NOMO-1 treated with dmso at 0.1 percent for 144 hours (cell line): ENCODE measurements at regions not wholly inside any gene's neighbourhood (a gene's known extent, or its start where the extent isn't known, plus 50 kb on each side); places are given as distances from the start of the nearest gene placed in this dataset.

ENCODE experiments used
- DNase-seq: peaks from one replicate; lab custom pipeline; 2025; ENCODE audit not compliant: unreplicated experiment; lab: John Stamatoyannopoulos, UW

DNA sequence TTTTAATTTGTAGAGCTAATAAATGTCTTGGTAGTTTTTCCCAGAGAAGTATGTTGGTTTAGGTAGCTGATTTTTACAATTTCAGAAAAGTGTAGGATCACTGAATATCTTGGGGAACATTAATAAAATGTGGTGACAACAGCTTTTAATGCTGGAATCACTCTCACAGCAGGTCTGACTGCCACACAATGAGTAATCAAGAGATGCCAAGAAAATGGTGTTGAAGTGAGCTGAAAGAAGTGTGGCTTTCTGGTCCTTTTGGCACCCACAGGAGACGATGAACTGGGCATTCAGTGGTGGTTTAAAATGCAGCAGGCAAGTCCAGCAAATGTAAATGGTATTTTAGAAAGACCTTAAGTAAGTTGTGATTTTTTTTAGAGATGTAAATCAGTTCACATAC lies 175.8 kb downstream of the CBLN2 start:
- DNase-seq, result no peak

DNA sequence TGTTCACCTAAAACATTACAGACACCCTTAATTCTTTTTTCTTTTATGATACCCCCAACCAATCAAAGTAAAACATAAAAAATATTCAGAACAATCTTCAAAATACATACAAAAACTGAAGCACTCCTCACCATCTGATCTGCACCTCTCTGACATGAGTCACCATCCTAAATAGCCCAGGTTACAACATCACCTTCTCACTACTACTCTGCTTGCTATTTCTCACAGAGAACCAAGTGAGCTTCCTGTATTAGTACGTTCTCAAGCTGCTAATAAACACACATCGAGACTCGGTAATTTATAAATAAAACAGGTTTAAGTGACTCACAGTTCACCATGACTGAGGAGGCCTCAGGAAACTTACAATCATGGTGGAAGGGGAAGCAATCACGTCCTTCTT lies 183.5 kb downstream of the CBLN2 start:
- no peak for DNase-seq

- DNase-seq, result no peak
Measured at GRCh38 chr18:72342933-72343332, 201.2 kb downstream of the CBLN2 start.

DNA sequence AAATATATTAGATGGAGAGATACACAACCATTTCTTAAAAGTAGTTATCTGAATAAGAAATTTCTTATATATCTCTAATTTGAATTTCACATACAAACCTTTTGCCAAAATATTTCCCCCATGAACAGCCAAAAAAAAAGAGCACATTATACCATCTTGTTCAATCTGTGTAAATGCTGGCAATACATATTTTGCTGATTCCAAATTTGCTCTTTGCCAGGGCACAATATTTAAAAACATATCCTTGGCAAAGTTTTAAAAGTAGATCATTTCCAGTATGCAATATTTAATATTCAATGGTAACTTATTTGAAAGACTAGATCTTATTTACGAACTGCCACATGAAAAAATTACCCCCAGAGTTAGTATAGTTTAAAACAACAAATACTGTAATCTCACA lies 204.2 kb downstream of the CBLN2 start:
- no peak for DNase-seq

GRCh38 chr18:72336786-72337185 lies 207.4 kb downstream of the CBLN2 start:
- no peak for DNase-seq

DNA sequence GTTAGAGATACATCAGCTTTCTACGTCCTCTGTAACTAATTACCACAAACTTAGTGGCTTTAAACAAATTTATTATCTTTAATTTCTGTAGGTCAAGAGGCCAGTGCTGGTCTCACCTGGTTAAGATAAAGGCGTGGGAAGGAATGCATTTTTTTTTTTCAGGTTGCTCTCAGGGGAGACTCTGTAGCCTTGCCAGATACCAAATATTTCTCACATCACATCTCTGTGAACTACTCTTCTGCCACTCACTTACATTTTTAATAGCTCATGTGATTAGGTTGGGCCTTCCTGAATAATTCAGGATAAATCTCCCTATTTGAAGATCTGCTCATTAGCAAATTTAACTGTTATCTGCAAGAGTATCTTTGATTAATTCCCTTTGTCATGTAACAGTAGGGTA lies 214.6 kb downstream of the CBLN2 start:
- DNase-seq, result no peak

GRCh38 chr18:72325307-72325706 lies 218.8 kb downstream of the CBLN2 start:
- no peak for DNase-seq

- no peak for DNase-seq
Measured at GRCh38 chr18:72324677-72325076, 219.5 kb downstream of the CBLN2 start.

GRCh38 chr18:72316497-72316896 lies 227.6 kb downstream of the CBLN2 start:
- no peak for DNase-seq

DNA sequence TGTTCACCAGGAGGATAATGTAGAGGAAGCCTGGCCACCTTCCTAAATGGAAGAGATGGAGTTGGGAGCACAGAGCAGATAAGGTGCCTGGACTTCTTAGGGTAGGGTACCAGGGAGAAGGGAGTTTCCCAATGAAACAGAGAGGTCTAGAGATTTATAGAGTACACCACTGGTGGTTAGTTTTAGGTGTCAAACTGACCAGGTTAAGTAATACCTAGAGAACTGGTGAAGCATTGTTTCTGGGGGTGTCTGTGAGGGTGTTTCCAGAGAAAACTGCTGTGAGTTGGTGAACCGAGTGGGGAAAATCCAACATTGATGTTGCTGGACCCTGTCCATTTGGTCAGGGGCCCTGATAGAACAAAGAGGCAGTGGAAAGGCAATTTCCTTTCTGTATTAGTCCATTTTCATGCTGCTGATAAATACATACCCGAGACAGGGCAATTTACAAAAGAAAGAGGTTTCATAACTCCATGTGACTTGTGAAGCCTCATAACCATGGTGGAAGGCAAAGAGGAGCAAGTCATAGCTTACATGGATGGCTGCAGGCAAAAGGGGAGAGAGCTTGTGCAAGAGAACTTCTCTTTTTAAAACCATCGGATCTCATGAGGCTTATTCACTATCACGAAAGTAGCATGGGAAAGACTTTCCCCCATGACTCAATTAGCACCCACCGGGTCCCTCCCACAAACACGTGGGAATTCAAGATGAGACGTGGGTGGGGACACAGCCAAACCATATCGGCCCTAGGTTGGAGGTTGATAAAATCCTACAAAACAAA lies 260.8 kb downstream of the CBLN2 start:
- no peak for DNase-seq

GRCh38 chr18:72273025-72273424 lies 271.1 kb downstream of the CBLN2 start:
- DNase-seq, result no peak

DNA sequence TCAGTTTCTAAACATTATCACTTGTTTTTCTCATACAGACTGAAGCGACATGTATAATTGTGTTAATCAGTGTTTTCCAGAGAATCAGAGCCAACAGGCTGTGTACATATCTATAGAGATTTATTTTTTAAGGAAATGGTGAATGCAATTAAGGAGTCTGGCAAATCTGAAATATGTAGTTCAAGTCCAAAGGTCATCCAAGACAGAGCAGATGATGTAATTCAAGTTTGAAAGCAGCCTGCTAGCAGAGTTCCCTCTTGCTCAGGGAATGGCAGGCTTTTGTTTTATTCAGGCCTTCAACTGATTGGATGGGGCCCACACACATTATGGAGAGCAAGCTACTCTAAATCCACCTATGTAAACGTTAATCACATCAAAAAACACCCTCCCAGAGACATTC lies 282.6 kb downstream of the CBLN2 start:
- no peak for DNase-seq

DNA sequence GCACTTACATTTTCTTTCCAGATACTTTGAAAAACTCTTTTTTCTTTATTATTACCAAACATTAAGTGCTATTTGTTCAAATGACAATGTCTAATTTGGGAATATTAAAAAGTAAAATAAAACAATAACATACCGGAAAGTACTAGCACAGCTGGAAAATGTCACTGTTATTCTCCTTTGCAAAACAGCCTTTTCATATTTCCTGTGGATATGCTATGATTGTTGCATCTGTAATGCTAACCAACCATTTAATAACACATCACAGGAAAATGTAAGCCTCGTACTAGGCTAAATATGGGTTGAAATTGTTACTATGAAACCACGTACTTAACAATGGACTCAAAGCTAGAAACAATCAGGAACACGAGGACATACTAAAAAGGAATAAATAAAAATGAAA lies 298.1 kb downstream of the CBLN2 start:
- DNase-seq, result no peak

DNA sequence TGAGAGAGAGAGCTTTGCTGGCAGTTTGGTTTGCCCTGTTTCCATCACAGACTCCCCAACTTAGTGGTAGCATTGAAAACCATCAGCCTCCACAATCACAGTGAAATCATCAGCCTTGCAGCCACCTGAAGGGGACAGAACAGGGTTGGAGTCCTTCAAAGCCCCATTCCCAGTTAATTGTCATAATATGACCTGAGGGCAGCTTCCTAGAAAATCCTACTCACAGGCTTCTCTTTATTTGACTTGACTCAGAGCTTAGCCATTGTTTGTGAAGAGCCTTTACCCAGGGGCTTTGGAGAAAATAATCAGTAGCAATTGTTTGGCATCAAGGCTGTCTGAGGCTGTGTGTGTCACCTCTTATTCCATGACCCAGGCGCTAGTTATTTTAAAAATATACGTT lies 308.7 kb downstream of the CBLN2 start:
- no peak for DNase-seq

- no peak for DNase-seq
Measured at GRCh38 chr18:72233106-72233505, 311.0 kb downstream of the CBLN2 start.

DNA sequence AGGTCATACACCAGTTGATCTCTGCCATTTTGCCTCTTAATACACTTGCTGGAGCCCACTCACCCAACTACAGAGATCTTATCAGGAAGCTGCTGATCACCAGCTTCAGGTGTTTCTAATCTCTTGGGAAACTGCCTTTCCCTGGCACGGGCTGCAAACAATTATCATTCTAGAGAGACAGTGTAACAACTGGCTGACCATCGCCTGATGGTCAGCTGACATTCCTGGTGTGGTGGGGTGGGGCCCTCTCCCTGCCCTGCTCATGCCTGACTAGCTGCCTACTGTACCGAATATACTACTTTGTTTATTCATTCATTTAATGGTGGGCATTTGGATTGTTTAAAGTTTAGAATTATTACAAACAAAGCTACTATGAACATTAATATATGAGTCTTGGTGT lies 311.5 kb downstream of the CBLN2 start:
- no peak for DNase-seq

- DNase-seq, result no peak
Measured at GRCh38 chr18:72225958-72226357, 318.2 kb downstream of the CBLN2 start.

GRCh38 chr18:72223733-72224132 lies 320.4 kb downstream of the CBLN2 start:
- DNase-seq, result no peak

- no peak for DNase-seq
Measured at GRCh38 chr18:72208920-72209676, 335.0 kb downstream of the CBLN2 start.

DNA sequence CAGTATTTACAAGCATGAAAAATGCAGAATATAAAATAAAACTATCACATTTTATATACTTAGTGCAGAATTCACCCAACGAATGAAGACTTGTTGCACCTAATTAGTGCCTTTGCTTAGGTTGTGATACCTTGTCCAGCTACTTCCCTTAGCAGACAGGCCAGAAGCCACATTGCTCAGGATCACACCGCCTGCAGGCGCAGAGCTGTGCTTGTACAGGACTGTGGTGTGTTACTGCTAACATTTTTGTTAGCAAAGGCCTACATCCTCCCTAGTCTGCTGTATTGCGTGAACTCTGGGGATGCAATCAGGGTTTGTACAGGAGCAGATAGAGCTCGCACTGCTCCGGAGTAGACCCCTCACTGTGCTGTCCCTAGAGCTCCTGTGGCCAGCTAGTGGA lies 336.9 kb downstream of the CBLN2 start:
- DNase-seq, result no peak

DNA sequence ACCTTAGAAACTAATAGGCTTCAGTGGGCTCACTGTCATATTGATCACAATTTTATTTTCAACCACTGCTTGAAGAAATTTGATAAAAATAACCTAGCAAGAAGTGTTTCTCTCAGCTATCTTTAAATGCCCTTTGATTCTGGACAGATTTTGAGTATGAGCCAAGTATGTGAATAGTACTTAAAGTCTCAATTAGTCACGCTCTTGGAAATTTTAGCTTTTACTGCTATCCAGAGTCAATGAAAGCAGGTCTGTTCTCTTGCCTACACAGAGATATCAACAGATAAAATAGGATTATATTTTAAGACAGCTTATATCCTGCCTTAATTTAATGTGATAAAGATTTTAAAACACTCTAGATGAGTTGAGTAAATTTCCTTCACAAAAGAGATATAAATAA lies 337.3 kb downstream of the CBLN2 start:
- no peak for DNase-seq

- DNase-seq, result no peak
Measured at GRCh38 chr18:72201032-72201431, 343.1 kb downstream of the CBLN2 start.

GRCh38 chr18:72197591-72197990 lies 346.6 kb downstream of the CBLN2 start:
- no peak for DNase-seq
